GM21528 (cell line): ENCODE measurements at regions not wholly inside any gene's neighbourhood (a gene's known extent, or its start where the extent isn't known, plus 50 kb on each side); places are given as distances from the start of the nearest gene placed in this dataset.

Experiments
- ATAC-seq: cut with Tn5 transposase; IDR thresholded peaks from one replicate; pipeline ENCODE4 v1.9.1; 2021; ENCODE audit warnings: mild to moderate bottlenecking, moderate library complexity; ENCODE audit not compliant: unreplicated experiment, low FRiP score

GRCh38 chr1:42035205-42035829, 116.6 kb upstream of the HIVEP3 start:
- ATAC-seq: peak; percentile 72

DNA sequence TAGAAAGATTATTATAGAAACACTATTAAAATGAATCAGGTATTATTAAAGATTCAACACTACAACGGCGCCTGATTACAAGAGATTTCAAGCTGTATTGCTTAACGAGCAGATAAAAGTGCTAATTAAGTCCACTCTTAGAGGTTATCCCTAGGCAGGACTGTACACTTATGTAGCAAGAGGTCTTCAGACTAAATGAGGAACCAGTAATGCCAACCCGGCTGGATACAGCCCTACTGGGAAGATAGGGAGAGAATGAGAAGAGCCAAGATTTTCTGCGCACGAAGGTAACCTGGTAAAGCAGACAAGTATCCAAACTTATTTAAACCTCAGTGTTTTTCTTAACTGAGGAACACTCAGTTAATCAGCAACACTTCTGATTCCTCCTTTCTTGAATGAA, 115.7 kb upstream of the HIVEP3 start:
- no peak for ATAC-seq

- ATAC-seq: no peak
Measured at GRCh38 chr1:42033629-42034028, 114.9 kb upstream of the HIVEP3 start.

- ATAC-seq: no peak
Measured at GRCh38 chr1:42017730-42018129, 99.0 kb upstream of the HIVEP3 start.

DNA sequence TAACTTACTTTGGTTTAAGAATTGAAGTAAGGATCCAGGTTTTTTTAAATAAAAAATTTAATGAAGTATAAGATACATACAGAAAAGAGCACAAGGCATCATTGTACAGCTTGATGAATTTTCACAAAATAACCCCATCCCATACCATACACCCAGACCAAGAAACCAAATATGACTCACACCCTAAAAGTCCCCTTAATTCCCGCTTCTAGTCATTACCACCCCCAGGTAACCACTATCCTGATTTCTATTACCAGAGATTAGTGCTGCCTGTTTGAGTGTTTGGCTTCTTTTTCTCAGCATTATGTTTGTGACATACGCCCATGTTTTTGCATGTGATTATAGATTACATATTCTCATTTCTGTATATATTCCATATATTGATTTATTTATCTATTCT, 98.5 kb upstream of the HIVEP3 start:
- no peak for ATAC-seq

DNA sequence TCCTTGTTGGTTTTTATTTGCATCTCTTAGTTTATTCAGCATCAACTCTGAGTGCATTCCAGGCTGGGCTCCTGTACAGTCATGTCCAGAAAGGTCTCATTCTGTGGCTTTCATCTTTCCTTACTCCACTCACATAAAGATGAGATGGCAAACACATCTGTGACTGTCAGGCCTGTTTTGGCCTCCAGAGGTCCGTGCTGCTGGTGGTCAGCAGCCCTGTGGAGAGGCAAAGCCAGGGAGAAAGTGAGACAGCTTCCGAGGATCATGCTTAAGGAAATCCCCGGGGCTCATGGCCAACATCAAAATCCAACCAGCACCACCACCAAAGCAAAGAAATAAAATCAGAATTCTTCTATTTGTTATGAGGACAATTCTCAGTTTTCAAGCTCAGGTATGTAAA, 96.1 kb upstream of the HIVEP3 start:
- ATAC-seq: no peak

GRCh38 chr1:42013881-42014470, 95.3 kb upstream of the HIVEP3 start:
- no peak for ATAC-seq

GRCh38 chr1:42012852-42013251, 94.1 kb upstream of the HIVEP3 start:
- ATAC-seq: no peak

GRCh38 chr1:42010381-42010780, 91.7 kb upstream of the HIVEP3 start:
- no peak for ATAC-seq

DNA sequence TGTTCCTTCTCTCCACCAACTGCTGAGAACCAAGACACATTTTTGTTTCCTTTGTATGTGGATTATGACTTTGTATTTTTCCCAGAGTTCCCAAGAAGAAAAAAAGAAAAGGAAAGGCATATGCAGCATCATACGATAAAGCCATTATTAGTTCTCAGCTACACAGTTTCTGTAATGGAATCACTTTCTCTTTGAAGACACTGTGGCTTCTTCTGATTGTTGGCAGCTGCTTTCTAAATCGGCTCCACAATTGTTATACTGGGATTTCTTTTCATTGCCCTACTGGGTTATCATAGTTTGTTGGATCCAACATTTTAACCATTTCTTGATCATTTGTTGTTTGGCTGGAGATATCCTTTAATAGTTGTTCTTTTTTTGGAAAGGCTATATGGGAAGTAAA, 89.5 kb upstream of the HIVEP3 start:
- ATAC-seq: no peak

- no peak for ATAC-seq
Measured at GRCh38 chr1:42006836-42007235, 88.1 kb upstream of the HIVEP3 start.

DNA sequence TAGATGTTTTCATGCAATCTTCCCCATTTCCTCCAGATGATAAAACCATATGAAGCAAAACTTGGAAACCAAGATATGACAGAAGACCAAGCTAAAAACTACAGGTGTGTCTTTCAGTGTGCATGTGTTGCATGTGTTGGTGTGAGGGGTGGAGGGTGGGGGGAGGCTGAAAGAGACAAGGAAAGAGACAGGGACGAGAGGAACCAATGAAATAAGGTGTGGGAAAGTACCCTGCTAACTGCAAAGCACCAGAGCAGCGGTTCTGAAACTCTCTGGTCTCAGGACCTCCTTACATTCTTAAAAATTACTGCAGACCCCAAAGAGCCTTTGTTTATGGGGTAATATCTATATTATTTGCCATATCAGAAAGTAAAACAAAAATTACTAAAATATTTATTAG, 87.4 kb upstream of the HIVEP3 start:
- no peak for ATAC-seq

DNA sequence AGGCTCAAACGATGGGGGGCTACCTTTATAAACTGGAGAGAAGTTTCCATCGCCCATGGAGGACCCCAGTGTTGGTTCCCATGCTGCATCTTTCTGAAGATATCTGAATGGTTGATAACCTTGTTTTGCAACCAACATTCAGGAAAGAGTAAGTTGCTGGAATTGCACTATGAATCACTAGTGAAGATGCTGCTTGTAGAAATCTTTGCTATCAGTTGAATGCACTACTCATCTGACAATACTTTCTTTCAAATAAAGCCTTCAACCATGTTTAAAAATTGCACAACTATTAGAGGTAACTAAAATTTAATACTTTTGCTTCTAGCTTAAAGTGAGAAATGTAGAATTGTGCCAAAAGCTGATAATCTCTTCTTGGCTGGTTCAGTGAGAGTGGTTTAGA, 86.8 kb upstream of the HIVEP3 start:
- ATAC-seq: no peak

DNA sequence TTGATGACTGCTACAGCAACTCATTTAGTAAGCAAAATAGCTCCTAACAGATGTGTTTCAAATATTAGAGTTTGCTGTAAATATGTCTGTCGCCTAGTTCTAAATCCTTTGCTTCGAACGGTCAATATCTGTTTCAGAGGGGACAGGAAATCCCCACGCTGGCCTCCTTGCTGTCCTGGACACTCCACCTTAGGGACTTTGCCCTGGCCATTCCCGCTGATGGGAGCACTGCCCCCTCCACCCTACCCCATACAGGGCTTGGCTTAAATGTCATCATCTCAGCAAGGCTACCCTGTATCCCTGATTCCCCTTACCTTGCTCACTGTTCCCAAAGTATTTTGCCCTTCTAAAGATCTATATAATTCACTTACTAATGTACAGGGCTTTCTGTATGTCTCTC, 86.1 kb upstream of the HIVEP3 start:
- no peak for ATAC-seq

DNA sequence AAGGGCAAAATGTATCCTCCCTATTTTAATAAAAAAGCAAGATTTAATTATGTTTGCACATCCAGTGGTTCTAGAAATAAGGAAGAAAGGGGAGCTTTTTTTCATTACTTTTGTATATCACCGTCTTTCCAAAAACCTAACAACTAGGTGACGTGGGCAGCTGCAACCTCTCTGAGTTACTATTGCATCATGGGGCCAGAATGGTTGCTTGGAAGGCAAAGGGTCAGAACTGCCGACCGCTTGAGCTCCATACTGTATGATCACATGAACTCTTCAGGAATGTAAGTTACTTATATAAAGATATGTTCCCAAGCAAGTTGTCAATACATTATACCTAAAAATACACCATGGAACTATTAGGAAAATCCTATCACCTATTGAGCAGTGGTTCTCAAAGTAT, 85.6 kb upstream of the HIVEP3 start:
- no peak for ATAC-seq

- ATAC-seq: no peak
Measured at GRCh38 chr1:42003433-42003832, 84.7 kb upstream of the HIVEP3 start.

- ATAC-seq: no peak
Measured at GRCh38 chr1:42002220-42002619, 83.5 kb upstream of the HIVEP3 start.

DNA sequence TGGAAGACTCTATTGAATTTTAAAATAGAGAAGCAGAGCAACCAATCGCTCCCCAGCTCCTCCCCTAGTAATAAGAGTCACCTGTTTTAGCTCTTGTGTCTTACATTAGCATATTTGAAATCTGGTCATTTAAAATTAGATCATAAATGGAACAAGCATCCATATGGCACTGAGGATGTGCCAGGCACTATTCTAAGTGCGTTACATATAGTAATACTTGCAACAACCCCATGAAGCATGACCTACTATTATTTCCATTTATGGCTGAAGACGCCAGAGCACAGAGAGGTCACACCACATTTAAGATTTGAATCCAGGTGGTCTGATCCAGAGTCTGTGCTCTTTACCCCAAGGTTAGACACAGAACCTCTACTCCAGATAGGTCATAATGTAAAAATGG, 82.0 kb upstream of the HIVEP3 start:
- ATAC-seq: no peak

- no peak for ATAC-seq
Measured at GRCh38 chr1:41999884-42000283, 81.2 kb upstream of the HIVEP3 start.

GRCh38 chr1:41998250-41998649, 79.5 kb upstream of the HIVEP3 start:
- ATAC-seq: no peak

DNA sequence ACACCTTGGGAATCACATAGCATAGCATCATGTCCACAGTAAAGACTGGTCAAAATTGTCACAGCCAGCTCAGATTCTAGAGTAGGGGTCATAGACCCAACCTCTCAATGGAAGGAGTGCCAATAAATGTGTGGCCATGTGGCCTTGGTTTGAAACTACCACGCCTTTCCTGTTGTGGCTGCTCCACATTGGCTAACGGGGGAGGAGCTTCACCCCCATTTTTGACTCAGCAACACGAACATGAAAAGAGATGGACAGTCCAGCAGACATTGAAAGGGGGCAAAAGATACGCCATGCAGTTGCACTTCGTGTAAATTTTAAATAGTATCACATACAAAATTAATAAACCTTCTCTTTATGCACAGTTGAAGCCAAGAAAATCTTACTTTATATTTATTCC, 78.4 kb upstream of the HIVEP3 start:
- no peak for ATAC-seq

- no peak for ATAC-seq
Measured at GRCh38 chr1:41995441-41996130, 76.9 kb upstream of the HIVEP3 start.
